HG03064 (cell line): ENCODE measurements at regions not wholly inside any gene's neighbourhood (a gene's known extent, or its start where the extent isn't known, plus 50 kb on each side); places are given as distances from the start of the nearest gene placed in this dataset.
"Not testable (repeated sequence)": the region's sequence is repeated elsewhere in the genome, so short reads cannot be mapped to it uniquely, and the experiment has no call there.

ENCODE experiments used
- ATAC-seq: cut with Tn5 transposase; IDR thresholded peaks from one replicate; pipeline ENCODE4 v1.9.1; 2021; ENCODE audit warnings: low read depth; ENCODE audit not compliant: unreplicated experiment

- ATAC-seq = no peak
Observed at GRCh38 chr3:159260049-159260662, 458.3 kb downstream of the MFSD1 start.

GRCh38 chr3:159261333-159261732, 459.5 kb downstream of the MFSD1 start:
- ATAC-seq = not testable (repeated sequence)

GRCh38 chr3:159263750-159264553, 462.1 kb downstream of the MFSD1 start:
- ATAC-seq = no peak

- no peak for ATAC-seq
Observed at GRCh38 chr3:159265705-159266104, 463.9 kb downstream of the MFSD1 start.

GRCh38 chr3:159266779-159267178, 464.9 kb downstream of the MFSD1 start:
- ATAC-seq = no peak

- no peak for ATAC-seq
Observed at GRCh38 chr3:159271799-159272512, 470.1 kb downstream of the MFSD1 start.

GRCh38 chr3:159273070-159273469, 471.2 kb downstream of the MFSD1 start:
- no peak for ATAC-seq

- ATAC-seq = no peak
Observed at GRCh38 chr3:159273608-159274007, 471.8 kb downstream of the MFSD1 start.

- ATAC-seq = no peak
Observed at GRCh38 chr3:159275741-159276140, 473.9 kb downstream of the MFSD1 start.

GRCh38 chr3:159277814-159278213, 476.0 kb downstream of the MFSD1 start:
- no peak for ATAC-seq

- no peak for ATAC-seq
Observed at GRCh38 chr3:159280386-159281191, 478.7 kb downstream of the MFSD1 start.

- ATAC-seq = no peak
Observed at GRCh38 chr3:159293493-159293892, 491.6 kb downstream of the MFSD1 start.

GRCh38 chr3:159301961-159302360, 500.1 kb downstream of the MFSD1 start:
- no peak for ATAC-seq

GRCh38 chr3:159305017-159305416, 503.2 kb downstream of the MFSD1 start:
- ATAC-seq = no peak

GRCh38 chr3:159316706-159317105, 514.9 kb downstream of the MFSD1 start:
- not testable (repeated sequence) for ATAC-seq

GRCh38 chr3:159319156-159319555, 517.3 kb downstream of the MFSD1 start:
- ATAC-seq = no peak

- peak; percentile 78 for ATAC-seq
Observed at GRCh38 chr3:159322322-159322939, 520.6 kb downstream of the MFSD1 start.

GRCh38 chr3:159323848-159324247, 522.0 kb downstream of the MFSD1 start:
- no peak for ATAC-seq

- no peak for ATAC-seq
Observed at GRCh38 chr3:159326998-159327397, 525.1 kb downstream of the MFSD1 start.

GRCh38 chr3:159332535-159333099, 530.8 kb downstream of the MFSD1 start:
- no peak for ATAC-seq
